A549 (cell line): ENCODE measurements at regions not wholly inside any gene's neighbourhood (a gene's known extent, or its start where the extent isn't known, plus 50 kb on each side); places are given as distances from the start of the nearest gene placed in this dataset.

Experiments
- ATAC-seq, 2 experiments: fragments of 200-7000 bp in 1 of 2; fragments of >200 bp in 1 of 2; cut with Nextera tagmentation in 1 of 2; cut with Tn5 transposase in 1 of 2; 3 replicates each; pipeline versions ENCODE4 v1.8.0 to v1.9.1; 2018 to 2020; ENCODE audit warnings: mild to moderate bottlenecking in 1 of 2, moderate library complexity in 1 of 2
- CTCF ChIA-PET: fragments of 300-600 bp; sonication (Branson Sonifier 250); formaldehyde crosslinking; extraction: SDS; loops from one replicate; lab custom pipeline; 2021; ENCODE audit warnings: antibody characterized with exemption, inconsistent platforms; lab: Yijun Ruan, JAX
- POLR2A ChIA-PET: fragments of 350-600 bp; formaldehyde crosslinking; extraction: SDS; loops from one replicate; lab custom pipeline; 2021; ENCODE audit warnings: antibody characterized with exemption, inconsistent platforms; lab: Yijun Ruan, JAX
- DNase-seq, 2 experiments: peaks; one replicate each; pipeline versions ENCODE4 v3.0.0 to v3.0.0-alpha.2; 2011 to 2016; ENCODE audit warnings: low read depth in 1 of 2, low spot score in 1 of 2
- FAIRE-seq: peaks from 2 replicates; lab custom pipeline; 2011; peaks lifted over from hg19 to GRCh38; lab: Jason Lieb, UNC
- H3K27ac ChIP-seq, 2 experiments: fragments of >200 bp; sonication (Bioruptor Twin); formaldehyde crosslinking; 3 replicates each; pipeline ENCODE4 v1.5.1; 2016 to 2017
- H3K4me1 ChIP-seq: fragments of >200 bp; sonication (Bioruptor Twin); formaldehyde crosslinking; 3 replicates; pipeline ENCODE4 v1.6.1; 2016
- H3K4me2 ChIP-seq: fragments of >200 bp; sonication (Bioruptor Twin); formaldehyde crosslinking; 3 replicates; pipeline ENCODE4 v1.6.1; 2016
- H3K4me3 ChIP-seq: fragments of >200 bp; sonication (Bioruptor Twin); formaldehyde crosslinking; 3 replicates; pipeline ENCODE4 v1.5.1; 2016
- H3K9me3 ChIP-seq: fragments of >200 bp; sonication (Bioruptor Twin); formaldehyde crosslinking; 3 replicates; pipeline ENCODE4 v1.6.1; 2016
- CBX2 ChIP-seq: fragments of 200-600 bp; sonication (generic); IDR thresholded peaks from 2 replicates; pipeline ENCODE4 v1.6.1; 2016; ENCODE audit warnings: low read depth, mild to moderate bottlenecking, borderline replicate concordance
- CBX8 ChIP-seq: fragments of 200-600 bp; sonication (generic); IDR thresholded peaks from 2 replicates; pipeline ENCODE4 v1.6.1; 2016
- CEBPB ChIP-seq, 2 experiments: fragments of >200 bp in 1 of 2; sonication (Bioruptor Twin) in 1 of 2; formaldehyde crosslinking in 1 of 2; IDR thresholded peaks; 2 replicates each; pipeline ENCODE4 v1.6.1; 2012 to 2016
- CHD2 ChIP-seq: fragments of 150-350 bp; IDR thresholded peaks from 2 replicates; pipeline ENCODE4 v1.6.1; 2014; ENCODE audit warnings: low read length; ENCODE audit not compliant: partially characterized antibody
- CHD4 ChIP-seq: fragments of 200-600 bp; sonication (generic); IDR thresholded peaks from 2 replicates; pipeline ENCODE4 v1.6.1; 2016; ENCODE audit warnings: antibody characterized with exemption, mild to moderate bottlenecking, borderline replicate concordance
- EHF ChIP-seq: fragments of 250-450 bp; sonication (Bioruptor Pico); IDR thresholded peaks from 2 replicates; pipeline ENCODE4 v1.5.0; 2020; ENCODE audit warnings: mild to moderate bottlenecking
- EHMT2 ChIP-seq: fragments of 200-600 bp; sonication (generic); IDR thresholded peaks from 2 replicates; pipeline ENCODE4 v1.6.1; 2016; ENCODE audit warnings: antibody characterized with exemption, low read depth, mild to moderate bottlenecking, moderate library complexity
- ESRRA ChIP-seq: fragments of 150-350 bp; IDR thresholded peaks from 2 replicates; pipeline ENCODE4 v1.6.1; 2014; ENCODE audit warnings: mild to moderate bottlenecking, low read length, borderline replicate concordance
- FOXS1 ChIP-seq: fragments of 250-450 bp; sonication (Bioruptor Pico); IDR thresholded peaks from 2 replicates; pipeline ENCODE4 v1.5.0; 2020; ENCODE audit warnings: mild to moderate bottlenecking, moderate library complexity
- GATA3 ChIP-seq: IDR thresholded peaks from 2 replicates; pipeline ENCODE4 v1.6.1; 2012; ENCODE audit warnings: borderline replicate concordance
- HEYL ChIP-seq: fragments of 250-450 bp; sonication (Bioruptor Pico); IDR thresholded peaks from 2 replicates; pipeline ENCODE4 v1.8.0; 2021; ENCODE audit warnings: mild to moderate bottlenecking, moderate library complexity
- HOXB13 ChIP-seq: fragments of 250-450 bp; sonication (Bioruptor Pico); IDR thresholded peaks from 2 replicates; pipeline ENCODE4 v1.5.0; 2020; ENCODE audit warnings: low read depth, mild to moderate bottlenecking, moderate library complexity
- HOXB5 ChIP-seq: fragments of 250-450 bp; sonication (Bioruptor Pico); IDR thresholded peaks from 2 replicates; pipeline ENCODE4 v1.5.0; 2020; ENCODE audit warnings: mild to moderate bottlenecking, moderate library complexity
- JUN ChIP-seq, 2 experiments: fragments of >200 bp; sonication (Bioruptor Twin); formaldehyde crosslinking; IDR thresholded peaks; 2 replicates in 1 of 2; 3 replicates in 1 of 2; pipeline ENCODE4 v1.6.1; 2016 to 2017
- KDM1A ChIP-seq: fragments of 200-600 bp; sonication (generic); IDR thresholded peaks from 2 replicates; pipeline ENCODE4 v1.6.1; 2016; ENCODE audit warnings: low read depth, mild to moderate bottlenecking
- MAZ ChIP-seq: fragments of 150-350 bp; IDR thresholded peaks from 2 replicates; pipeline ENCODE4 v1.6.1; 2014; ENCODE audit warnings: antibody characterized with exemption, low read depth, low read length, borderline replicate concordance
- PHF8 ChIP-seq: fragments of 200-600 bp; sonication (generic); IDR thresholded peaks from 2 replicates; pipeline ENCODE4 v1.6.1; 2016; ENCODE audit warnings: low read depth, mild to moderate bottlenecking, antibody characterized with exemption, moderate library complexity, borderline replicate concordance
- RNF2 ChIP-seq: fragments of 200-600 bp; sonication (generic); IDR thresholded peaks from 2 replicates; pipeline ENCODE4 v1.6.1; 2016; ENCODE audit warnings: low read depth, mild to moderate bottlenecking, antibody characterized with exemption, moderate library complexity, borderline replicate concordance
- SREBF2 ChIP-seq: fragments of 450-650 bp; IDR thresholded peaks from 2 replicates; pipeline ENCODE4 v1.6.1; 2014; ENCODE audit warnings: mild to moderate bottlenecking, moderate library complexity
- TFCP2L1 ChIP-seq: fragments of 250-450 bp; sonication (Bioruptor Pico); IDR thresholded peaks from 2 replicates; pipeline ENCODE4 v1.5.0; 2021; ENCODE audit warnings: mild to moderate bottlenecking
- ZNF302 ChIP-seq: fragments of 250-450 bp; sonication (Bioruptor Pico); IDR thresholded peaks from 2 replicates; pipeline ENCODE4 v1.9.0; 2021; ENCODE audit warnings: inconsistent platforms, mild to moderate bottlenecking, moderate library complexity
- ZSCAN20 ChIP-seq: fragments of 250-450 bp; sonication (Bioruptor Pico); IDR thresholded peaks from 2 replicates; pipeline ENCODE4 v1.8.0; 2022; ENCODE audit warnings: mild to moderate bottlenecking, moderate library complexity
- WGBS: methylation state at CpG from one replicate; pipeline ENCODE4 v1.1.6; 2017; ENCODE audit errors: missing lambda C conversion rate; 5-methylcytosine and 5-hydroxymethylcytosine counted together
- TF ChIP-seq, protein P1 (sequence below): fragments of 150-350 bp; IDR thresholded peaks from 2 replicates; pipeline ENCODE4 v1.6.1; 2014; ENCODE audit warnings: low read depth, mild to moderate bottlenecking, low read length
- TF ChIP-seq, protein P2 (sequence below): IDR thresholded peaks from 2 replicates; pipeline ENCODE4 v1.6.1; 2012
- TF ChIP-seq, protein P3 (sequence below): fragments of >200 bp; sonication (Bioruptor Twin); formaldehyde crosslinking; IDR thresholded peaks from 3 replicates; pipeline ENCODE4 v1.5.1; 2016
- TF ChIP-seq, protein P4 (sequence below): fragments of 250-450 bp; sonication (Bioruptor Pico); IDR thresholded peaks from 2 replicates; pipeline ENCODE4 v1.5.0; 2020; ENCODE audit warnings: low read depth, mild to moderate bottlenecking, moderate library complexity
- TF ChIP-seq, protein P5 (sequence below): fragments of 250-450 bp; sonication (Bioruptor Pico); IDR thresholded peaks from 2 replicates; pipeline ENCODE4 v1.5.0; 2021; ENCODE audit warnings: mild to moderate bottlenecking, moderate library complexity, borderline replicate concordance

DNA sequence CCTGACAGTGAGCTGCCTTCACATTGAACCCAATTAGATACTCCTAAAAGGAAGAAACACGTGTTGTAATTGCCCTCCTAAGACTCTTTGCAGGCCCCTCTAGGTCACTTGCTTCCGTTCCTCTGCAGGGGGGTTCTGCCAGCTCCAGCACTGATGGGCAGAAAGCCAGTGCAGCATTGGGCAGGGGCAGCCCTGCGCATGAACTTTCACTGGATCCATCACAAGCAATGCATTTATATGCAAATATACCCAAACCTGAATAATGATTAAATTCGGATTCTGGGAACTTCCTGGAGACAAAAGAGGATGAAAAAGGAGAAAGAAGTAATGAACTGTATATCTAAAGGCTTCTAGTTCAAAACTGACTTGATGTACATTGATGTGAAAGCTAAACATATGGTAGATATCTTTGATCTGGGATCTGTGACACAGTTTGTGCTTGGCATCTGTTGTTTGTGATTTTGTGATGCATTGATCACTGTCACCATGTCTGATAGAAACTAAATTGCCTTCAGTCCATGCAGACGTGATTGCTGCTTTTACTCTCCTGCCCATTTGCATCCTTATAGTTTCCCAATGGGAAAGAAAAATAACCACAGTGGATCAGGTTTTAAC is 313.4 kb downstream of the DEPDC1B start:
- H3K4me3 ChIP-seq, result no peak overlapping the region
- H3K9me3 ChIP-seq, result no peaks in the 10 kb centered on the region
- no peak for FAIRE-seq
- no peak overlapping the region for H3K4me2 ChIP-seq
- peaks cover 11% of the 10 kb centered on the region; the same call in 1 of the 3 replicates for H3K4me1 ChIP-seq
- POLR2A ChIA-PET, result no interaction called here
- no peak for DNase-seq
- ATAC-seq, result no peak
- 53% methylated on average over 5 of the region's 5 CpGs for whole genome bisulfite sequencing
- CTCF ChIA-PET, result interaction anchor here (1.4 to 1.5 kb wide), 2 partner anchors 9 to 572 kb away, joined by 3 to 4 read pairs; no protein-coding TSS in a partner anchor
- H3K27ac ChIP-seq, result peak overlapping the region in 1 of 2 experiments; percentile 34; a peak in 1 of 6 replicates
- no peak for TF ChIP-seq RNF2
- TF ChIP-seq ESRRA, result no peak
- no peak for TF ChIP-seq FOXS1 (CRISPR knock-in tag)
- no peak for TF ChIP-seq JUN (IDR thresholded peaks at IDR 0.05)
- TF ChIP-seq CBX2, result no peak
- TF ChIP-seq, protein P1, sequence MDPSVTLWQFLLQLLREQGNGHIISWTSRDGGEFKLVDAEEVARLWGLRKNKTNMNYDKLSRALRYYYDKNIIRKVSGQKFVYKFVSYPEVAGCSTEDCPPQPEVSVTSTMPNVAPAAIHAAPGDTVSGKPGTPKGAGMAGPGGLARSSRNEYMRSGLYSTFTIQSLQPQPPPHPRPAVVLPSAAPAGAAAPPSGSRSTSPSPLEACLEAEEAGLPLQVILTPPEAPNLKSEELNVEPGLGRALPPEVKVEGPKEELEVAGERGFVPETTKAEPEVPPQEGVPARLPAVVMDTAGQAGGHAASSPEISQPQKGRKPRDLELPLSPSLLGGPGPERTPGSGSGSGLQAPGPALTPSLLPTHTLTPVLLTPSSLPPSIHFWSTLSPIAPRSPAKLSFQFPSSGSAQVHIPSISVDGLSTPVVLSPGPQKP, result no peak
- TF ChIP-seq KDM1A, result no peak
- no peak for TF ChIP-seq PHF8
- no peak for TF ChIP-seq TFCP2L1 (CRISPR knock-in tag)
- TF ChIP-seq HEYL, result no peak
- TF ChIP-seq CEBPB (IDR thresholded peaks at IDR 0.05), result no peak
- no peak for TF ChIP-seq HOXB13 (CRISPR knock-in tag)
- TF ChIP-seq SREBF2, result no peak
- TF ChIP-seq HOXB5 (CRISPR knock-in tag), result no peak
- TF ChIP-seq ZSCAN20 (CRISPR knock-in tag), result no peak
- no peak for TF ChIP-seq ZNF302 (CRISPR knock-in tag)
- TF ChIP-seq, protein P2, sequence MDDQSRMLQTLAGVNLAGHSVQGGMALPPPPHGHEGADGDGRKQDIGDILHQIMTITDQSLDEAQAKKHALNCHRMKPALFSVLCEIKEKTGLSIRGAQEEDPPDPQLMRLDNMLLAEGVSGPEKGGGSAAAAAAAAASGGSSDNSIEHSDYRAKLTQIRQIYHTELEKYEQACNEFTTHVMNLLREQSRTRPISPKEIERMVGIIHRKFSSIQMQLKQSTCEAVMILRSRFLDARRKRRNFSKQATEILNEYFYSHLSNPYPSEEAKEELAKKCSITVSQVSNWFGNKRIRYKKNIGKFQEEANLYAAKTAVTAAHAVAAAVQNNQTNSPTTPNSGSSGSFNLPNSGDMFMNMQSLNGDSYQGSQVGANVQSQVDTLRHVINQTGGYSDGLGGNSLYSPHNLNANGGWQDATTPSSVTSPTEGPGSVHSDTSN, result no peak
- TF ChIP-seq, protein P3, sequence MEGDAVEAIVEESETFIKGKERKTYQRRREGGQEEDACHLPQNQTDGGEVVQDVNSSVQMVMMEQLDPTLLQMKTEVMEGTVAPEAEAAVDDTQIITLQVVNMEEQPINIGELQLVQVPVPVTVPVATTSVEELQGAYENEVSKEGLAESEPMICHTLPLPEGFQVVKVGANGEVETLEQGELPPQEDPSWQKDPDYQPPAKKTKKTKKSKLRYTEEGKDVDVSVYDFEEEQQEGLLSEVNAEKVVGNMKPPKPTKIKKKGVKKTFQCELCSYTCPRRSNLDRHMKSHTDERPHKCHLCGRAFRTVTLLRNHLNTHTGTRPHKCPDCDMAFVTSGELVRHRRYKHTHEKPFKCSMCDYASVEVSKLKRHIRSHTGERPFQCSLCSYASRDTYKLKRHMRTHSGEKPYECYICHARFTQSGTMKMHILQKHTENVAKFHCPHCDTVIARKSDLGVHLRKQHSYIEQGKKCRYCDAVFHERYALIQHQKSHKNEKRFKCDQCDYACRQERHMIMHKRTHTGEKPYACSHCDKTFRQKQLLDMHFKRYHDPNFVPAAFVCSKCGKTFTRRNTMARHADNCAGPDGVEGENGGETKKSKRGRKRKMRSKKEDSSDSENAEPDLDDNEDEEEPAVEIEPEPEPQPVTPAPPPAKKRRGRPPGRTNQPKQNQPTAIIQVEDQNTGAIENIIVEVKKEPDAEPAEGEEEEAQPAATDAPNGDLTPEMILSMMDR, result no peak
- TF ChIP-seq CHD4, result no peak
- no peak for TF ChIP-seq CBX8
- TF ChIP-seq, all 56 proteins: peak for 0

DNA sequence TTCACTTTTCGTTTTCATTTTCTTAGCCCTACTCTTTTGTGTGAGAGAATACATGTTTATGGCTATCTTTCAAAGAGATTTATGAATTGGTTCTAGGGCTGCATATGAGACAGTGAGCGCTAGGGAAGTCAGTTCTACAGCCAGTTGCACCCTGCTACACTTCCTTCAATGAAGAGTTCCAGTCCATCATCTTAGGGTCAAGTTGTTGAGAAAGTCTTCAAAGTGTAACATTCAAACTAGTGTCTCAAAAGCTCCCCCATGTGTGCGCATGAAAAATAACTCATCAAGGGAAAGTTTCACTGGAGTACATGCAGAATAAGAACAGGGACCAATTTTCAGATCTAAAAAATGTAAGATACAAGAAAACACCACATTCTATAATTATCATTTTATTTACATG is 317.2 kb downstream of the DEPDC1B start:
- FAIRE-seq (peak; percentile 91), ATAC-seq (peak in 1 of 2 experiments; percentile 64; a peak in 4 of 6 replicates), DNase-seq (peak; percentile 24 to 59)
- POLR2A ChIA-PET, result no interaction called here
- Histone ChIP-seq H3K4me1 (peaks cover 11% of the 10 kb centered on the region; the same call in 1 of the 3 replicates), H3K4me2 (no peak overlapping the region), H3K4me3 (no peak overlapping the region), H3K27ac (no peak overlapping the region), H3K9me3 (no peaks in the 10 kb centered on the region)
- WGBS, result 42% methylated on average over 3 of the region's 3 CpGs
- CTCF ChIA-PET, result interaction anchor here (1.0 to 4.9 kb wide), 7 partner anchors 12 to 573 kb away, joined by 3 to 38 read pairs (median 4); no protein-coding TSS in a partner anchor
- TF ChIP-seq, protein P2, result no peak
- TF ChIP-seq, protein P4, sequence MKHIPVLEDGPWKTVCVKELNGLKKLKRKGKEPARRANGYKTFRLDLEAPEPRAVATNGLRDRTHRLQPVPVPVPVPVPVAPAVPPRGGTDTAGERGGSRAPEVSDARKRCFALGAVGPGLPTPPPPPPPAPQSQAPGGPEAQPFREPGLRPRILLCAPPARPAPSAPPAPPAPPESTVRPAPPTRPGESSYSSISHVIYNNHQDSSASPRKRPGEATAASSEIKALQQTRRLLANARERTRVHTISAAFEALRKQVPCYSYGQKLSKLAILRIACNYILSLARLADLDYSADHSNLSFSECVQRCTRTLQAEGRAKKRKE (CRISPR knock-in tag), result no peak
- no peak for TF ChIP-seq ZNF302 (CRISPR knock-in tag)
- no peak for TF ChIP-seq EHMT2
- no peak for TF ChIP-seq CHD2
- no peak for TF ChIP-seq GATA3
- TF ChIP-seq EHF, result no peak
- TF ChIP-seq, protein P3, result peak; percentile 69
- no peak for TF ChIP-seq MAZ
- TF ChIP-seq, protein P5, sequence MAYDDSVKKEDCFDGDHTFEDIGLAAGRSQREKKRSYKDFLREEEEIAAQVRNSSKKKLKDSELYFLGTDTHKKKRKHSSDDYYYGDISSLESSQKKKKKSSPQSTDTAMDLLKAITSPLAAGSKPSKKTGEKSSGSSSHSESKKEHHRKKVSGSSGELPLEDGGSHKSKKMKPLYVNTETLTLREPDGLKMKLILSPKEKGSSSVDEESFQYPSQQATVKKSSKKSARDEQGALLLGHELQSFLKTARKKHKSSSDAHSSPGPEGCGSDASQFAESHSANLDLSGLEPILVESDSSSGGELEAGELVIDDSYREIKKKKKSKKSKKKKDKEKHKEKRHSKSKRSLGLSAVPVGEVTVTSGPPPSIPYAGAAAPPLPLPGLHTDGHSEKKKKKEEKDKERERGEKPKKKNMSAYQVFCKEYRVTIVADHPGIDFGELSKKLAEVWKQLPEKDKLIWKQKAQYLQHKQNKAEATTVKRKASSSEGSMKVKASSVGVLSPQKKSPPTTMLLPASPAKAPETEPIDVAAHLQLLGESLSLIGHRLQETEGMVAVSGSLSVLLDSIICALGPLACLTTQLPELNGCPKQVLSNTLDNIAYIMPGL, result no peak
